GM12872 (cell line): ENCODE measurements at regions not wholly inside any gene's neighbourhood (a gene's known extent, or its start where the extent isn't known, plus 50 kb on each side); places are given as distances from the start of the nearest gene placed in this dataset.

Experiments used
- CTCF ChIP-seq: IDR thresholded peaks from 3 replicates; pipeline ENCODE4 v1.5.1; 2011; ENCODE audit warnings: low read depth, mild to moderate bottlenecking, low read length, moderate library complexity; ENCODE audit not compliant: insufficient read depth

- no peak for TF ChIP-seq CTCF
Observed at GRCh38 chr1:162930976-162931560, 70.1 kb upstream of the CCDC190 start.

GRCh38 chr1:162930532-162930931, 69.6 kb upstream of the CCDC190 start:
- no peak for TF ChIP-seq CTCF

- TF ChIP-seq CTCF = no peak
Observed at GRCh38 chr1:162929177-162929576, 68.2 kb upstream of the CCDC190 start.

- no peak for TF ChIP-seq CTCF
Observed at GRCh38 chr1:162928141-162928540, 67.2 kb upstream of the CCDC190 start.

- TF ChIP-seq CTCF = no peak
Observed at GRCh38 chr1:162927421-162927820, 66.4 kb upstream of the CCDC190 start.

GRCh38 chr1:162926906-162927305, 65.9 kb upstream of the CCDC190 start:
- no peak for TF ChIP-seq CTCF

- TF ChIP-seq CTCF = no peak
Observed at GRCh38 chr1:162924179-162924578, 63.2 kb upstream of the CCDC190 start.
